Heart right ventricle (tissue), 16 donors: ENCODE measurements at regions not wholly inside any gene's neighbourhood (a gene's known extent, or its start where the extent isn't known, plus 50 kb on each side); places are given as distances from the start of the nearest gene placed in this dataset.

Experiments used
- ATAC-seq, 8 donors: fragments of 200-7000 bp; cut with Tn5 transposase; one replicate each; pipeline ENCODE4 v1.9.1; 2020; ENCODE audit warnings: mild to moderate bottlenecking in 8 of 8, moderate library complexity in 8 of 8, moderate number of reproducible peaks in 1 of 8
- DNase-seq, 2 donors: peaks; one replicate each; pipeline ENCODE4 v3.0.0-alpha.2; 2020
- H3K27ac ChIP-seq, 10 donors: fragments of 200-600 bp; sonication (generic) in 2 of 10; one replicate each; pipeline versions ENCODE4 v1.5.0 to v1.8.0; 2020 to 2022; ENCODE audit warnings: mild to moderate bottlenecking in 3 of 10
- H3K27me3 ChIP-seq, 7 donors: fragments of 200-600 bp; one replicate each; pipeline ENCODE4 v1.8.0; 2021 to 2022; ENCODE audit warnings: mild to moderate bottlenecking in 2 of 7
- H3K36me3 ChIP-seq, 9 donors: fragments of 200-600 bp; sonication (generic) in 1 of 9; one replicate each; pipeline versions ENCODE4 v1.5.0 to v1.8.0; 2020 to 2022; ENCODE audit warnings: mild to moderate bottlenecking in 2 of 9
- H3K4me1 ChIP-seq, 9 donors: fragments of 200-600 bp; sonication (generic) in 1 of 9; one replicate each; pipeline versions ENCODE4 v1.5.0 to v1.8.0; 2020 to 2022; ENCODE audit warnings: mild to moderate bottlenecking in 4 of 9
- H3K4me3 ChIP-seq, 10 donors: fragments of 200-600 bp; sonication (generic) in 2 of 10; one replicate each; pipeline versions ENCODE4 v1.5.0 to v1.8.0; 2020 to 2022; ENCODE audit warnings: mild to moderate bottlenecking in 7 of 10, moderate library complexity in 2 of 10
- H3K9me3 ChIP-seq, 11 donors: fragments of 200-600 bp in 10 of 11; sonication (generic) in 2 of 11; one replicate each; pipeline versions ENCODE4 v1.5.0 to v1.8.0; 2013 to 2022; ENCODE audit warnings: mild to moderate bottlenecking in 2 of 11, control low read depth in 1 of 11, moderate library complexity in 1 of 11
- WGBS, 2 donors: extraction: QIAGEN DNeasy Blood & Tissue Kit; methylation state at CpG; one replicate each; pipeline ENCODE4 v1.1.7; 2013; ENCODE audit warnings: inconsistent platforms in 1 of 2; 5-methylcytosine and 5-hydroxymethylcytosine counted together
- intact Hi-C, 10 donors: fragments of 100-400 bp; cut with DNase I; formaldehyde crosslinking; loops; one replicate each; pipeline versions ENCODE4 v1.11.1 to v1.14.2; 2022
- TF ChIP-seq, protein P1 (sequence below), 9 donors: fragments of 200-600 bp; sonication (generic) in 2 of 9; IDR thresholded peaks; one replicate each; pipeline versions ENCODE4 v1.5.0 to v1.8.0; 2021 to 2022; ENCODE audit warnings: antibody characterized with exemption in 9 of 9, mild to moderate bottlenecking in 5 of 9, moderate library complexity in 1 of 9
- donor health status: Arrhythmogenic right ventricular cardiomyopathy.
- donor health status: ischemic (EF 13 %, LVEDD 7.1; RV severe dilation, severe dysfunction).
- donor health status: healthy with polysubstance abuse.
- donor health status: DM: no; HTN: yes; CAD: no.
- donor health status: DM: no; HTN: no; CAD: no.
- donor health status: ischemic (EF 25% LVEDD 6.9; RV normal size, moderate dysfunction).
- donor health status: ischemic (EF 25% LVEDD 5.7; RV mildly dilated, moderate dysfunction).
- donor health status: healthy.
- donor health status: DM: yes; HTN: yes; CAD: no.
- donor health status: Ischemic cardiomyopathy.
- donor health status: ischemic (EF 35%, LVEDD 5.7; RV mildly dilated, moderate dysfunction).
- donor health status: nonischemic (EF 11% LVEDD 7.7; RV severe dilation, severe dysfunction).
- donor health status: DM: yes; HTN: yes; CAD: no.
- donor health status: PGD.
- donor health status: ischemic (EF 29% LVEDD 5.4; RV normal size, mild dysfunction).
- donor health status: nonischemic (EF 23%, LVEDD 6.1; RV moderate dilation, normal function).

- TF ChIP-seq, protein P1, sequence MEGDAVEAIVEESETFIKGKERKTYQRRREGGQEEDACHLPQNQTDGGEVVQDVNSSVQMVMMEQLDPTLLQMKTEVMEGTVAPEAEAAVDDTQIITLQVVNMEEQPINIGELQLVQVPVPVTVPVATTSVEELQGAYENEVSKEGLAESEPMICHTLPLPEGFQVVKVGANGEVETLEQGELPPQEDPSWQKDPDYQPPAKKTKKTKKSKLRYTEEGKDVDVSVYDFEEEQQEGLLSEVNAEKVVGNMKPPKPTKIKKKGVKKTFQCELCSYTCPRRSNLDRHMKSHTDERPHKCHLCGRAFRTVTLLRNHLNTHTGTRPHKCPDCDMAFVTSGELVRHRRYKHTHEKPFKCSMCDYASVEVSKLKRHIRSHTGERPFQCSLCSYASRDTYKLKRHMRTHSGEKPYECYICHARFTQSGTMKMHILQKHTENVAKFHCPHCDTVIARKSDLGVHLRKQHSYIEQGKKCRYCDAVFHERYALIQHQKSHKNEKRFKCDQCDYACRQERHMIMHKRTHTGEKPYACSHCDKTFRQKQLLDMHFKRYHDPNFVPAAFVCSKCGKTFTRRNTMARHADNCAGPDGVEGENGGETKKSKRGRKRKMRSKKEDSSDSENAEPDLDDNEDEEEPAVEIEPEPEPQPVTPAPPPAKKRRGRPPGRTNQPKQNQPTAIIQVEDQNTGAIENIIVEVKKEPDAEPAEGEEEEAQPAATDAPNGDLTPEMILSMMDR (IDR thresholded peaks at IDR 0.05), result no peak
- peak in 7 of 8 donors; percentile 3 to 36 (median 14) for ATAC-seq
- intact Hi-C loops, result loop anchor here in 7 of 10 donors (2.0 to 5.0 kb wide), 5 partner anchors 51 to 139 kb away; partner anchors contain the start of gene GSE1 (in 4 of the 7)
- Histone ChIP-seq H3K27me3 (no peaks in the 10 kb centered on the region), H3K36me3 (no peaks in the 10 kb centered on the region), H3K4me3 (peak overlapping the region; percentile 50 to 86 (median 77)), H3K9me3 (no peaks in the 10 kb centered on the region), H3K4me1 (peaks cover 7 to 60% (median 49%) of the 10 kb centered on the region in 9 donors), H3K27ac (peak overlapping the region; percentile 55 to 96 (median 93))
- 0 to 1% methylated on average over 65 of the region's 65 CpGs for WGBS, 2 donors
- DNase-seq, result peak; percentile 60 to 69
Observed at GRCh38 chr16:85556456-85557082, 56.6 kb upstream of the GSE1 start.

DNA sequence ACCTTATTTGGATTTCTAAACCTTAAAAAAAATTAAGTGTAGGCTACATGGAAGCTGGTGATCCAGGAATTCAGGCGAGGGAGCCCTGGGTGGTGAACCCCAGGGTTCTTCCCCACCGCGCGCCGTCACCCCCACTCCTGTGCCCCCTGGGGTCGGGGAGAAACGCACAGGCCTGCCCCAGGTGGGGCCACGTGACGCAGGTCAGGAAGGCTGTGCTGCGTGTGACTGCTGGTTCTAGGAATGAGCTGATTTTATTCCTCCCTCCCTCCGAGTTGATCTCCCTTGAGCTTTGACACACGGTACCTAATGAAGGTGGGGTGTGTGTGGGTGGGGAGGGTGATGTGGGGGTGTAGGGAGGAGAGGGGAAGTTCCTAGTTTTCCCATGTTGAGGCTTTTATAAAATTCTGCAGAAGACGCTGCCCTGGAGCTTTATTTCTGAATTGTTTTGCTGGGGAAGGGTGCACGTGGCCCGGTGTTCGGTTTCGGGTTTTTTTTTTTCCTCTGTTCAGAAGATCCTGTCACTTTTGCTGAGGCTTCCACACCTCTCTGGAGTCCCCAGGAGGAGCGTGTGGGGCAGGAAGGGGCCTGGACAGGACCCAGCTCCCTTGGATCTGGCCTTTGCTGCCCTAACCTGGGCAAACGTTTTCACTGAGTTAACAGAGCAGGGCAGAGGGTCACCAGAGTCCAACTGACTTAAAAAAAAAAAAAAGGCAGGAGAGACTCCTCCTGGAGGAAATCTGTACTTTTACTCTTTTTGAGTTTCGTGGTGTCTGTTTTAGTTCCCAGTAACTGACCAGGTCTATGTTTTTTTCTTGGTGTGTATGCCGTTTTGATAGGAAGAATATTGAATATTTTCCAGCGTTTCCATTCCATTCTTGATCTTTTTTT, 55.8 kb upstream of the GSE1 start:
- no peaks in the 10 kb centered on the region for H3K9me3 ChIP-seq
- H3K36me3 ChIP-seq, result no peaks in the 10 kb centered on the region
- WGBS, 2 donors, result 6 to 8% methylated on average over 22 of the region's 22 CpGs
- intact Hi-C loops, result loop anchor here in 7 of 10 donors (2.0 to 5.0 kb wide), 5 partner anchors 50 to 140 kb away; partner anchors contain the start of gene GSE1 (in 4 of the 7)
- peak overlapping the region; percentile 50 to 86 (median 77) for H3K4me3 ChIP-seq
- TF ChIP-seq, protein P1 (IDR thresholded peaks at IDR 0.05), result peak in 1 of 9 donors; percentile 31
- DNase-seq (no peak), ATAC-seq (peak in 3 of 8 donors; percentile 1 to 6 (median 6))
- H3K4me1 ChIP-seq, result peaks cover 7 to 67% (median 55%) of the 10 kb centered on the region in 9 donors
- H3K27ac ChIP-seq, result peak overlapping the region; percentile 55 to 96 (median 93)
- no peaks in the 10 kb centered on the region for H3K27me3 ChIP-seq

GRCh38 chr16:85557971-85558657, 55.0 kb upstream of the GSE1 start:
- H3K27me3 ChIP-seq, result no peaks in the 10 kb centered on the region
- intact Hi-C loops, result loop anchor here in 7 of 10 donors (2.0 to 5.0 kb wide), 5 partner anchors 49 to 141 kb away; partner anchors contain the start of gene GSE1 (in 4 of the 7)
- peaks cover 7 to 69% (median 63%) of the 10 kb centered on the region in 9 donors for H3K4me1 ChIP-seq
- peak overlapping the region in 9 of 10 donors; percentile 87 to 96 (median 93) for H3K27ac ChIP-seq
- 23 to 29% methylated on average over 13 of the region's 13 CpGs for WGBS, 2 donors
- TF ChIP-seq, protein P1 (IDR thresholded peaks at IDR 0.05), result peak in 1 of 9 donors; percentile 4
- DNase-seq (no peak), ATAC-seq (no peak)
- peak overlapping the region in 7 of 10 donors; percentile 66 to 86 (median 79) for H3K4me3 ChIP-seq
- H3K36me3 ChIP-seq, result no peaks in the 10 kb centered on the region
- no peaks in the 10 kb centered on the region for H3K9me3 ChIP-seq

- TF ChIP-seq, protein P1 (IDR thresholded peaks at IDR 0.05), result no peak
- 73 to 79% methylated on average over 7 of the region's 7 CpGs for WGBS, 2 donors
- Histone ChIP-seq H3K4me1 (peaks cover 7 to 79% (median 74%) of the 10 kb centered on the region in 9 donors), H3K9me3 (no peaks in the 10 kb centered on the region), H3K27me3 (no peaks in the 10 kb centered on the region), H3K27ac (peak overlapping the region in 3 of 10 donors; percentile 14 to 52 (median 36)), H3K36me3 (no peaks in the 10 kb centered on the region), H3K4me3 (no peak overlapping the region)
- DNase-seq (no peak), ATAC-seq (no peak)
- intact Hi-C loops, result no loop called here
Observed at GRCh38 chr16:85560932-85561247, 52.2 kb upstream of the GSE1 start.
